HL-60 (cell line): ENCODE measurements at regions not wholly inside any gene's neighbourhood (a gene's known extent, or its start where the extent isn't known, plus 50 kb on each side); places are given as distances from the start of the nearest gene placed in this dataset.

Experiments used
- DNase-seq, 2 experiments: peaks; one replicate each; pipeline ENCODE4 v3.0.0-alpha.2; 2010 to 2020; ENCODE audit warnings: low read depth in 1 of 2, low spot score in 1 of 2
- H3K27ac ChIP-seq: fragments of 250-450 bp; sonication (Bioruptor Pico); replicated peaks from 2 replicates; pipeline ENCODE4 v1.5.1; 2020; ENCODE audit warnings: mild to moderate bottlenecking, moderate library complexity
- H3K27me3 ChIP-seq: fragments of 250-450 bp; sonication (Bioruptor Pico); 2 replicates; pipeline ENCODE4 v1.5.1; 2021; ENCODE audit warnings: mild to moderate bottlenecking, moderate library complexity; ENCODE audit not compliant: insufficient read depth, poor library complexity, severe bottlenecking
- H3K4me3 ChIP-seq: replicated peaks from 2 replicates; pipeline ENCODE4 v1.5.1; 2011; ENCODE audit warnings: mild to moderate bottlenecking, control low read depth, low read length; ENCODE audit not compliant: insufficient read depth
- GABPA ChIP-seq: IDR thresholded peaks from 2 replicates; pipeline ENCODE4 v1.6.1; 2012; ENCODE audit warnings: low read depth
- POLR2AphosphoS5 ChIP-seq: IDR thresholded peaks from 2 replicates; pipeline ENCODE4 v1.6.1; 2012; ENCODE audit warnings: low read depth
- SPI1 ChIP-seq: IDR thresholded peaks from 2 replicates; pipeline ENCODE4 v1.6.1; 2012; ENCODE audit warnings: low read depth, mild to moderate bottlenecking, borderline replicate concordance
- TF ChIP-seq, protein P1 (sequence below): IDR thresholded peaks from one replicate; pipeline ENCODE4 v1.5.1; 2011; ENCODE audit warnings: low read length, control low read depth, inconsistent platforms; ENCODE audit not compliant: insufficient read depth
- TF ChIP-seq, protein P2 (sequence below): IDR thresholded peaks from 2 replicates; pipeline ENCODE4 v1.6.1; 2012; ENCODE audit warnings: low read depth; ENCODE audit not compliant: insufficient replicate concordance

DNA sequence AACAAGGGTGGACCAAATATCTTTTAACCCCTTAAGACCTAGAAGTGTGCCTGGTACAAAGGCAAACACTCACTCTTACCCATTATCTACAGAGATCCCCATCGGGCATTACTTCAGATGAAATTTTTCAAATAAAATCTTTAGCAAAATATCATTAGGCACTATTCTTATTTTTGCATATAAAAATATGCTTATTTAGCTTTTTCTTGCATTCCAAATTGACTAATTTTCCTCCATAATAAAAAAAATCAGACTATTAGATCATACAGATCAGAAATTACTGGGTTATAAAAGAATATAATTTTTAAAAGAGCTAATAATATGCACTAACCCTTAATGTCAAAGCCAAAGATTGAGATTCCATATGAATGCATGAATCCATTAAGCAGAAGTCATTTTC lies 178.7 kb upstream of the SLC30A5 start:
- TF ChIP-seq, protein P1, sequence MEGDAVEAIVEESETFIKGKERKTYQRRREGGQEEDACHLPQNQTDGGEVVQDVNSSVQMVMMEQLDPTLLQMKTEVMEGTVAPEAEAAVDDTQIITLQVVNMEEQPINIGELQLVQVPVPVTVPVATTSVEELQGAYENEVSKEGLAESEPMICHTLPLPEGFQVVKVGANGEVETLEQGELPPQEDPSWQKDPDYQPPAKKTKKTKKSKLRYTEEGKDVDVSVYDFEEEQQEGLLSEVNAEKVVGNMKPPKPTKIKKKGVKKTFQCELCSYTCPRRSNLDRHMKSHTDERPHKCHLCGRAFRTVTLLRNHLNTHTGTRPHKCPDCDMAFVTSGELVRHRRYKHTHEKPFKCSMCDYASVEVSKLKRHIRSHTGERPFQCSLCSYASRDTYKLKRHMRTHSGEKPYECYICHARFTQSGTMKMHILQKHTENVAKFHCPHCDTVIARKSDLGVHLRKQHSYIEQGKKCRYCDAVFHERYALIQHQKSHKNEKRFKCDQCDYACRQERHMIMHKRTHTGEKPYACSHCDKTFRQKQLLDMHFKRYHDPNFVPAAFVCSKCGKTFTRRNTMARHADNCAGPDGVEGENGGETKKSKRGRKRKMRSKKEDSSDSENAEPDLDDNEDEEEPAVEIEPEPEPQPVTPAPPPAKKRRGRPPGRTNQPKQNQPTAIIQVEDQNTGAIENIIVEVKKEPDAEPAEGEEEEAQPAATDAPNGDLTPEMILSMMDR, result no peak
- TF ChIP-seq GABPA (no peak), SPI1 (no peak), POLR2AphosphoS5 (no peak)
- TF ChIP-seq, protein P2, sequence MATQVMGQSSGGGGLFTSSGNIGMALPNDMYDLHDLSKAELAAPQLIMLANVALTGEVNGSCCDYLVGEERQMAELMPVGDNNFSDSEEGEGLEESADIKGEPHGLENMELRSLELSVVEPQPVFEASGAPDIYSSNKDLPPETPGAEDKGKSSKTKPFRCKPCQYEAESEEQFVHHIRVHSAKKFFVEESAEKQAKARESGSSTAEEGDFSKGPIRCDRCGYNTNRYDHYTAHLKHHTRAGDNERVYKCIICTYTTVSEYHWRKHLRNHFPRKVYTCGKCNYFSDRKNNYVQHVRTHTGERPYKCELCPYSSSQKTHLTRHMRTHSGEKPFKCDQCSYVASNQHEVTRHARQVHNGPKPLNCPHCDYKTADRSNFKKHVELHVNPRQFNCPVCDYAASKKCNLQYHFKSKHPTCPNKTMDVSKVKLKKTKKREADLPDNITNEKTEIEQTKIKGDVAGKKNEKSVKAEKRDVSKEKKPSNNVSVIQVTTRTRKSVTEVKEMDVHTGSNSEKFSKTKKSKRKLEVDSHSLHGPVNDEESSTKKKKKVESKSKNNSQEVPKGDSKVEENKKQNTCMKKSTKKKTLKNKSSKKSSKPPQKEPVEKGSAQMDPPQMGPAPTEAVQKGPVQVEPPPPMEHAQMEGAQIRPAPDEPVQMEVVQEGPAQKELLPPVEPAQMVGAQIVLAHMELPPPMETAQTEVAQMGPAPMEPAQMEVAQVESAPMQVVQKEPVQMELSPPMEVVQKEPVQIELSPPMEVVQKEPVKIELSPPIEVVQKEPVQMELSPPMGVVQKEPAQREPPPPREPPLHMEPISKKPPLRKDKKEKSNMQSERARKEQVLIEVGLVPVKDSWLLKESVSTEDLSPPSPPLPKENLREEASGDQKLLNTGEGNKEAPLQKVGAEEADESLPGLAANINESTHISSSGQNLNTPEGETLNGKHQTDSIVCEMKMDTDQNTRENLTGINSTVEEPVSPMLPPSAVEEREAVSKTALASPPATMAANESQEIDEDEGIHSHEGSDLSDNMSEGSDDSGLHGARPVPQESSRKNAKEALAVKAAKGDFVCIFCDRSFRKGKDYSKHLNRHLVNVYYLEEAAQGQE, result no peak

DNA sequence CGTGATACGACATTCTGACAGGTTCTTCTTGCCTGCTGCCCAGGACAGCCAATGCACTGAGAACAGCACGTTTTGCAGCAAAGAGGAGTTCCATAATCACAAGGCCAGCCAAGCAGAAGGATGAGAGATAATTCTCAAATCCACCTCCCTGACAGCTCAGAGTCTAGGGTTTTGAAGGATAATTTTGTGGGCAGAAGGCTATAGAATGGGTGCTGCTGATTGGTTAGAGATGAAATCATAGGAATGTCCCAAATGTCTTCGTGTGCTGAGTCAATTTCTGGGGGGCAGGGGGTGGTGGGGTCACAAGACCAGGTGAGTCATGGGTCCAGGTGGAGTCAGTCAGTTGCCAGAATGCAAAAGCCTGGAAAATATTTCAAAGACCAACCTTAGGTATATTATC lies 175.5 kb upstream of the SLC30A5 start:
- no peak for DNase-seq
- TF ChIP-seq, protein P1, result no peak
- TF ChIP-seq GABPA, result no peak
- TF ChIP-seq POLR2AphosphoS5, result no peak
- TF ChIP-seq, protein P2, result no peak
- TF ChIP-seq SPI1, result no peak
- H3K4me3 ChIP-seq, result no peak overlapping the region

More for the DNA sequence above, 178.7 kb upstream of the SLC30A5 start:
- Histone ChIP-seq H3K27me3 (no peaks in the 10 kb centered on the region), H3K27ac (no peak overlapping the region), H3K4me3 (no peak overlapping the region)
- DNase-seq, result no peak

DNA sequence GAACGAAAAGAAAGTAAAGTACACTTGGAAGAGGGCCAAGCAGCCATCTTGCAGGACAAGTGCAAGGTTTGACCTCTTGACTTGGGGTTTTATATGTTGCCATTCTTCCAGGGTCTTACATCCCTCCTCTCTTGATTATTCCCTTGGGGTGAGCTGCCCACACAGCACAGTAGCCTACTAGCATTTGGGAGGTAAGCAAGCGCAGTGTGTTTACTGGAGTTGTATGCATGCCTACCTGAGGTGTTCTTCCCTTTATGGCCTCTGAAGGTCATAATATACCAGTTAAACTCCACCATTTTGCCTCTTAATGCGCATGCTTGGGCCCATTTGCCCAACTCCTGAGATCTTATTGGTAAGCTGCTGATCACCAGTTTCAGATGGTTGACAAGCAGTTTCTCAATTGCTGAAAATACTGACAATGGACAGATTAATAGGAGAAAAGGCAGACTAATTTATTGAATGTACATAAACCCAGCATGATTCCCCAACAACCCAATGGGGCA lies 173.8 kb upstream of the SLC30A5 start:
- Histone ChIP-seq H3K4me3 (no peak overlapping the region), H3K27me3 (no peaks in the 10 kb centered on the region), H3K27ac (no peak overlapping the region)
- TF ChIP-seq, protein P2, result no peak
- DNase-seq, result no peak

More for the DNA sequence above, 175.5 kb upstream of the SLC30A5 start:
- Histone ChIP-seq H3K27ac (no peak overlapping the region), H3K27me3 (no peaks in the 10 kb centered on the region)

DNA sequence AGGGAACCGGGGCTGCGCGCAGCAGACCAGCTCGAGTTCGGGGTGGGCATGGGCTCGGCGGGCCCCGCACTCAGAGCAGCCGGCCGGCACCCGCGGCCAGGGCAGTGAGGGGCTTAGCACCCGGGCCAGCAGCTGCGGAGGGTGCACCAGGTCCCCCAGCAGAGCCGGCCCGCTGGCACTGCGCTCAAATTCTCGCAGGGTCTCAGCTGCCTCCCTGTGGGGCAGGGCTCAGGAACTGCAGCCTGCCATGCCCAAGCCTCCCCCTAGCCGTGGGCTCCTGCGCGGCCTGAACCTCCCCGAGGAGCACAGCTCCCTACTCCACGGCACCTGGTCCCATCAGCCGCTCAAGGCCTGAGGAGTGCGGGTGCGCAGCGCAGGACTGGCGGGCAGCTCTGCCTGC lies 172.9 kb upstream of the SLC30A5 start:
- TF ChIP-seq GABPA (no peak), POLR2AphosphoS5 (no peak), SPI1 (no peak)
- TF ChIP-seq, protein P1, result no peak
- TF ChIP-seq, protein P2, result no peak
- Histone ChIP-seq H3K4me3 (no peak overlapping the region), H3K27me3 (no peaks in the 10 kb centered on the region), H3K27ac (no peak overlapping the region)
- no peak for DNase-seq
